ENCODE measurements at regions not wholly inside any gene's neighbourhood (a gene's known extent, or its start where the extent isn't known, plus 50 kb on each side); places are given as distances from the start of the nearest gene placed in this dataset.
"Not testable (repeated sequence)": the region's sequence is repeated elsewhere in the genome, so short reads cannot be mapped to it uniquely, and the experiment has no call there.

DNA sequence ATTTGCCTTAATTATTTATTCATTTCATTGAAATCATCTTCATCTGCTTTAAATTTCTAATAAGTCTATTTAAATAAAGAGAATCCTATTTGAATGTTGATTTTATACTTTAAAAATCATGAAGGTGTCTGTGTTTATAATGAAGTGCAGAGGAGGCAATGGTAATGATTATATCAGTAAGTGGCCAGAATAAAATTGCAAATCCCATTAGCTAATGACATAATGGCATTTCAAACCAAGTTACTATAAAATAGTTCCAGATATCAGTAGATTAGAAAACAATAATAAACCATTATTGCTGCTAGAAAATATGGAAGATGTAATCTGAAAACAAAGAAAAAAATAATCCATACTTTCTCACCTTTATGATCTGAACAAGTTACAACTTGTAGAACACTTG is 647.8 kb upstream of the KLHL1 start:
- DNase-seq, result no peak

DNA sequence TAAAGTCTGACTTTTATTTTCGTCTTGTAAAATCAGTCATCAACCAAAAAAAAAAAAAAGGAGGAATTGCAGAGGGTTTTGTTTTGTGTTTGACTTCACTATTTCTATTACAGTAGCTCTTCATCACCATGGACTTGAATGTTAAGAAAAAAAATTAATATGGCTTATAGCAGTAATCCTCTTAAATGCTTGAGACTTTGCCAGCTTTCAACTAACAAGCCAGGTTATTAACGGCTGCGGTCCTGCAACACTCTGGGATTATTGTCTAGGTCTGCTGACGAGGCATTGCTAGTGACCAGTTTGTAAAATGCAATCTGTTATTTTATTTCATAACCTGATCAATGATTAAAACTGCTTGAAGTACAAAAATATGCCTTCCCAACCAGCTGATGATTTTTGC is 647.2 kb upstream of the KLHL1 start:
- DNase-seq, result no peak

DNA sequence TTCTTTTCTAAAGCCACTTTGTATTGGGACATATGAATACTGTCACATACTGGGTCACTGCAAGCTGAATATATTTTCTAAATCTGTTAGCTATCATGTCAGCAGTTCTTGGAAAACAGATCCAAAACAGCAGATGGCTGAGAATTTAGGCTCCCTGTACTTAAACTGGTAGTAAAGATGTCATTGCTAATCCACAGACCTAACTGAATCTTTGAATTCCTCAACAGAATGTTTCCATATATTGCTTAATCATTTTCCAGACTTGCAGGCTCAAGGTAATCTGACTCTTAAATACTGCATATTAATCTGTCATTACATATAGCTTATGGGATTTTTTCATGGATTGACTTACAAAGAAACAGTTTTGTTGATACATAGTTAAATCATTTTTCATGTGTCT is 639.0 kb upstream of the KLHL1 start:
- DNase-seq, result no peak

DNA sequence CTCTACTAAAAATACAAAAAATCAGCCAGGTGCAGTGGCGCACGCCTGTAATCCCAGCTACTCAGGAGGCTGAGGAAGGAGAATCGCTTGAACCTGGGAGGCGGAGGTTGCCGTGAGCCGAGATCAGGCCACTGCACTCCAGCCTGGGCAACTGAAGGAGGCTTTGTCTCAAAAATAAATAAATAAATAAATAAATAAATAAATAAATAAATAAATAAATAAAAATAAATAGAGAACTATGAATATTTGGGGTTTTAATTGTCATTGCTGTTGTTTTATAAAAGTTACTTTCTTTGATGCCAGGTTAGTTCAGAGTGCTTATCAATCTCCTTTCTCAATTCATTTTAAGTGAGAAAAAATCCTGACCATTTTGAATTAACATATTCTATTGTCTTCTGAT is 638.2 kb upstream of the KLHL1 start:
- DNase-seq, result not testable (repeated sequence)

DNA sequence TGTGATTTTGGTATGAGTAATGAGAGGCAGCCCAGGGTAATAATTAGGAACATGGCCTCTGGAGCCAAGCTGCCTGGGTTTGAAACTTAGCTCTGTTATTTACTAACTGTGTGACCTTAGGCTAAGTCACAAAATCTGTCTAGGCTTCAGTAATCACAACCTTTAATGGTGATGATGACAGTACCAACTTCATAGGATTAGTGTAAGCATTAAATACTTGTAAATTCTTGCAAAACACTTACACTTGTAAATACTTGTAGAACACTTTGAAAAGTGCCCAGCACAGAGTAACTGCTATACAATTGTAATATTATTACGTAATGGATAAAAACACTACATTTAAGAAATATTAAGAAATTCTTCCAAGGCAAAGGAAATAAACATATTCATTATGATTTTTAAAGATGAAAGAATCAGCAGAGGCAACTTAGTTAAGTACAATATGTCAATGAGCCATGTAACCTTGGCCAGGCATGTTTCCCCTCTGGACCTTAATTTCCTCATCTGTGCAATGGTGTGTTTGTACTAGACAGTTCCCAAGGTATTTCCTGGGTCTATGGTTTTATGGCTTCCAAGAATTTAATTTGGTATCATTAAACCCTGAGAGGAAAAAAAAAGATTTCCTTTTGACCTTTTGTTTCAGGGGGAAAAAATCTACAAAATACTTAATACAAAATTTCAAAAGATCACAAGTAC is 628.5 kb upstream of the KLHL1 start:
- DNase-seq, result no peak

DNA sequence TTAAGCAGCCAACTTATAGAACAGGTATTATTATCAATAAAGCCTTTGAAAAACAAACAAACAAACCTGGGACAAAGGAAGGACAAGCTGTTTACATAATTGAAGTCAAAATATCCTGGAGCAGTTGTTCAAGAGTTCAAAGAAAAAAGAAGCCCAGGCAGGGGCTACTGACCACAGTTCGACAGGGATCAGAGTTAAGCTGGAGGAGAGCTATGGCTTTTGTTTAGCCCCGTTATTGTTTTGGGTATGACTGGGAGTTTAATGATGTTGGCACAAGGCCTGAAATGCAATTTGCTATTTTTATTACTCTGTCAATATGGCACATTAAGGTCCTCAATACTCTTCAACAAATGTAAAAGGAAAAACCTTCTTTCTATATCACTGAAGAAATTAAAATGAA is 624.4 kb upstream of the KLHL1 start:
- no peak for DNase-seq

DNA sequence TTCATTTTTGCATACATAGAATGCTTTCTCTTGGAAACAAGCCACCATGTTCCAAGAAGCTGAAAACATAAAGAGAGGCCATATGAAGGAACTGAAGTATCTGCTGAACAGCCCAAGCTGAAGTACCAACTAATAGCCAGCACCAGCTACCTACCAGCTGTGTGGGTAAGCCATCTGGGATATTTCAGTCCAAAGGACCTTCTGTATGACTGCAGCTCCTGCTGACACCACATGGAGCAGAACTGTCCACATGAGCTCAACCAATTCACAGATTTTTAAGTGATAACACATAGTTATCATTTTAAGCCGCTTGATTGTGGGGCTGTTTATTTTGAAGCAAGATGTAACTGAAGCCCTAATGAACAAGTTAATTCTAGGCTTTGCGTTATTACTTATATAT is 621.1 kb upstream of the KLHL1 start:
- DNase-seq, result no peak

DNA sequence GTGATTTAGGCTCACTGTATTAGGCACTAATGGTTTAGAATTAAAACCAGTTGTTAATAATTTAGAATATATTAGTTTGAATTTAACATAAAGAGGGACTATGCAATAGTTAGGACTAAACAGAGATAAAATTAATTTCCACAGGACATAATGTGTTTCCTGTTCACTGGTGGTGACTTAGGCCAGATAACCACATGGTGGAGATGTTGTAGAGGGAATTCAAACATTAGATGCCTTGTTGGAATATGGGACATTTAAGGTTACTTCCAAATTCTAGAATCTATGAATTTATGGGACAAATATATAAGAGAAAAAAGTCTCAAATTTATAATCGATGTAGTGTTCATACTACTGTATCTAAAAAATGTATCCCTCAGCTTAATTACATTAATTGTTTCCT is 615.5 kb upstream of the KLHL1 start:
- DNase-seq, result no peak

DNA sequence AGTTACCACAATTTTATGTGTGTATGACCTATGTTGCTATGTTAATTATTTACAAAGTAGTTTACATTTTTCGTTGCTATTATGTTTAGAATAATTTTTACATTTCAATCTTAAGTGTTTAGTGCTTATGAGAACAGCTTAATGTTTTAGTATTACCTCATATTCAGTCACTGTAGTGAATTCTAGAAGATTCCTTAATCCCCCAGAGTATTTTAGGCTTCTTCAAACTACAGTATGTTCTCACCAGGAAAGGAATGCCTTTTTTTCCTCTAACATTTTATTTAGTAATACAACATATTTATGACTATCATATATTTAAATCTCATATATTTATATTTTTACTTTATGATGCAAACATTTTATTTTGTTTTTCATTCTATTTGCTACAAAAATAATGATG is 612.1 kb upstream of the KLHL1 start:
- DNase-seq, result no peak

DNA sequence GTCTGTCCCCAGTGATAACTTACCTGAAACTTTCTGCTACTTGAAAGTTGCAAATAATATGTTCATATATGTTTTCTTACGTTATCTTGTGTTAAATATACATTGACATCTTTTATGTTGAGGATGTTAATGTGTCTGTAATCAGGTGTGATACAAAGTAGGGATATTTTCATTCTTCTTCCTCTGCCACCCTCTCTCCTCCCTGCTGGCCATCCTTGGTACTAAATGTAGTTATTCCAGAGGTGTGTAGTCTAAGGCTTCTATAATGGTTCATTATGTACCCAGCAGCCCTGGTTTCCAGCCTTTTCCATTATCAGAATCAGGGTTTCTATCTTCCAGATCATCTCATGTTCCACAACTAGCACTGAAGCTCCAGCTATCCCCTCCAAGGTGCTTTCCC is 606.7 kb upstream of the KLHL1 start:
- DNase-seq, result no peak

DNA sequence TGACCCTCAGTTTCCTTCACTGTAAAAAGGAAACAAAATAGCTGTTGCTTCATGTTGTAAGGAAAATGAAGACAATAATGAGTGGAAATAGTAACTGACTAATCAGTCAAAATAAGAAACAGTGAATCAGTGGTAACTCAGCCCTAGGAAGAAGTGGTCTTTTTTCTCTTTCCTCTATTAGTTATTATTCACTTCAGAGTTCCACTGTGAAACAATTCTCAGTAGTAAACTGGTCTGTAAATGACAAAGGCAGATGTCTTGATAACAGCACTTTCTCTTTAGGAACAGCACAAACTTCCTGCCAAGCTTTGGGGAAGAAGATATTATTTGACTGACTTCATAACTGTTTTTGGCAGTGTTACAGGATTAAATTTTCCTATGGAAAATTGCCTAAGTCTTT is 600.5 kb upstream of the KLHL1 start:
- DNase-seq, result no peak

DNA sequence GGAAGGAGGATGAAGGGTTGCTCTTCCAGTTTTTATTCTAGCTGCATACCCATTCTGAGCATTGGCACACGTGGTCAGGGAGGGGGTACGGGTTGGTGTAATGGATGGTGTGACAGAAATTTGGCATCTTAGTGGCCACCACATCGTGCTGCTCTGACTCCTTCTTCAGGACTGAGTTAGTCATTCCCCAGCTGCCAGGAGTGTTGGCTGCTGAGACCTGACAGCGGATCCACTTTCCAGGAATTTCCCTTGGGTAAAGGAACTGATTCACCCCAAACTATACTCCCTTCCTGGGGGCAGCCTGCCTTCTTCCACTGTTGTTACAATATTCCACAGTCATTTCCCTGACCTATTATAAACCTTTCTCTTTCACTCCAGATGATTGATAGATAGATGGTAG is 595.5 kb upstream of the KLHL1 start:
- DNase-seq, result no peak

DNA sequence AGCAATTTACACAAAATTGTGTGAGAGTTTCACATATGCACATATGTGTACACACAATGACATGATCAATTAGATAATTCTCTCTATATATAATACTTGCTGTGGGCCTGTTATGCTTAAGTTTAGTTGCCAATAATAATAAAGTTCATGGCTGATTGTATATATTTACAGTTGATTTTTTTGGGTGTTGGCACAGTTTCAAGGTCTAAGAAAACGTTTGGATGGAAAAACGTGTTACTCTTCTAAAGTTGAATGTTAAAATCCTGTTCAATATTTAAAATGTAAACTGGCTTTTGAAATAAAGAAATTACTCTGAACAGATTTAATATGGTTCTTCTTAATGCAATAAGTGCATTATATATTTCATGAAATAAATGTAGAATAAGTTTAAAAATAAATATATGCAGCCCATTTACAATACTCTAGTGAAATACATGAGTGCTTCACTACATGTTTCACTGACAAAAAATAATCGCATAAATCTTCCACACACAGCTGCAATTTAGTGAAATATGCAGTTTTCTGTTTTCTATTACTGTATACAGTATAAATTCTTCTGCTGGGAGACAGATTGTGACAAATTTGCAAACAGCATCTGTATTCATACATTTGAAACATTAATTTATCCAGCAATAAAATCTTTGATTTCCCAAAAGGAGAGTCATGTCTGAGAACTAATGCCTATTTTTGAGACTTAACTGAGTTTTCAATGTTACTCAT is 586.9 kb upstream of the KLHL1 start:
- no peak for DNase-seq

DNA sequence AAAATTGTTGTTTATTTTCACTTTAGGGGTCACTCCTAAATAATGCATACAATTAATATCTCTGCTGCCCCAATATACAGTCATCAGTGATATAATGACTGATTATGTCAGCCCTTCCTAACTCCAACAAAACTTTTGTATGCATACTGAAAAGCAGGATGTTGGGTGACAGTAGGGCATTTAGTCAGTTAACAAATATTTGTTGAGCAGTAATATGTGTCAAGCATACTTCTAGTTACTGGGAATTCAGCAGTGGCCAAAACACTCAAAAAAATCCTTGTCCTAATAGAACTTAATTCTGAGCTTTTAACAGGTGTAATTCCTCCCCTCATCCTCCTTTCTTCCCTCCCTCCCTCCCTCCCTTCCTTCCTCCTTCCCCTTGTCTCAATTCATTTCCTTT is 560.7 kb upstream of the KLHL1 start:
- DNase-seq, result no peak

DNA sequence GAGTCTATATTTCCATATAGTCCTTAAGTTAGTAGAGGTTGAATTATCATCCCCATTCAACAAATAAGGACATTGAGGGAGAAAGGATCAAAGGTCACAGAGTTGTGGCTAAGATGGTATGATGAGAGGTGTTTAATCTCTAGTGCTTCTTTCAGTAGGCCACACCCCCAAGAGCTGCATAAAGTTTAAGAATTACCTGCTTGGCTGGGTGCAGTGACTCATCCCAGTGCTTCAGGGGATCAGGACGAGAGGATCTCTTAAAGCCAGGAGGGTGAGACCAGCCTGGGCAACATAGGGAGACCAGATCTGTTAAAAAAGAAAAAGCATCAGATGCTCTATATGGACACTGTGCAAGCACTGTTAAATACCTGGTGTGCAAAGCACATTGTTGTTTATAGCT is 560.0 kb upstream of the KLHL1 start:
- no peak for DNase-seq

DNA sequence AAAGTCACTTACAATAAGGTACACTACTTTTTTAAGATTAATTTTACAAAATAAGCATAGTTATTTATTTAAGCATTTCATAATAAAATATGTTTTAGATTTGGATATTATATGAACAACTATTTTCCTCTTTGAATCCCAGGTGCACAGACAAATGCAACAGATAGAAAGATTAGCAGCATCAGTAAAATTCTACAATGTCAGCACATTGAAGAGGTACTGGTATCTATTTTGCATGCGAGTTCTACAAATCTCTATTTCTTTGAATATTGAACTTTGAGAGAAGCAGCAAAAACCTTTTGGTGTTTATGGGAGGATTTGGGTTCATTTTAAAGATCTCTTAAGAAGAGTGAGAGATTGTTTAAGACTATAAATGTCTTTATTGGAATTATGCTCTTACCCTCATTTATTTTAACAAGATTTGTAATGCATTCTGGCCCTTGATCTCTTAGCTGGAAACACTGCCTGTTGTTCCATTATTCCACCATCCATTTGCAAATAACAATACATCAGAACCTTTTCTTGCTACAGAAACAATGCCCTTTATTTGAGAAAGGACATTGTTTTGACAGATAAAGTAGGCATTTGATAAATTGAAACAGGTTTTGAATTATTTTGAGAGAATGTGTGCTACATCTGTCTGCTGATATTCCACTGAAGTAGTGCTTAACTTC is 558.8 kb upstream of the KLHL1 start:
- no peak for DNase-seq

DNA sequence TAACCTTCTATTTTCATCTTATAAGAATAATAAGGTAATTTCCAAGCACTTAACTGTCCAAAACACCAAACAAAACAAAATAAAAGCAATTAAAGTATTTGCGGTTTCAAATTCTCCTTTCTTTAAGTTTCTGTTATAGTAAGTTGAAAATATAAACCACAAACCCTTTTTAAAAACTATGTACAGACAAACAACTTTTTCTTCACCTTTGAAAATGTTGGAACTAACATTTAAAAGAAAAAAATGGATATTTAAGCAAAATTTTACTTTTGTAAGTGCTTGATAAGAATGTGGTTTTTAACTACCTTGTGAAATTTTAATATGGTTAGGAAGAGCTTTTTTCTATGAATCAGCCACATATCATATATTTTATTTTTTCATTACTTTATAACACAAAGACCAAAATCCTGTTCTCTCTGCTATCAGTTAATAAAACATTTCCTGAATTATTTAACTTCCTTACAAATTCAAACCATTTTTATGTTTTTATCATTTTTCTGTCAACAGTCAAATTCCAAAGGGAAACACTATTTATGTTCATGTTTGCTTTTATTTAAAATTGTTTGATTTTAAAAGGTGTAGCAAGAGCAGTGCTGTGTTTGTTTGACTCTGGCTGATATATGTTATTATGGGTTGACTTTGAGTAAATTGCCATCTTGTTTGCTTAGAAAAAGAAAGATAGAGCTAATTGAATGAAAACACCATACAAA is 554.1 kb upstream of the KLHL1 start:
- no peak for DNase-seq

DNA sequence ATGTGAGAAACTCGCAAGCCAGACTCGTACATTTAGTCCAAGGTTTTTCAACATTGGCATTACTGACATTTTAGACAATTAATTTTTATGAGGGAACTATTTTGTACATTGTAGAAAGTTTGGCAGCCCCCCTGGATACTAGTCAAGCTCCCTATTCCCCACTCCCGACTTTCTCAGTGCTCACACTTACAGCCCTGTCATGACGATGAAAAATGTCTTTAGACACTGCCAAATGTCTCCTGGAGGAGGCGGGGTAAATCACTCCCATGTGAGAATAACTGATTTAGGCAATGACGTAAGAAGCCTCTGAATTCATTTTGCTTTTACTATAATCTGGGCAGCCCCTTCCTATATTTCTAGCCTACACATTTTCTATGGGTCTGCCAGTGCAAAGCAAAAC is 535.8 kb upstream of the KLHL1 start:
- no peak for DNase-seq

DNA sequence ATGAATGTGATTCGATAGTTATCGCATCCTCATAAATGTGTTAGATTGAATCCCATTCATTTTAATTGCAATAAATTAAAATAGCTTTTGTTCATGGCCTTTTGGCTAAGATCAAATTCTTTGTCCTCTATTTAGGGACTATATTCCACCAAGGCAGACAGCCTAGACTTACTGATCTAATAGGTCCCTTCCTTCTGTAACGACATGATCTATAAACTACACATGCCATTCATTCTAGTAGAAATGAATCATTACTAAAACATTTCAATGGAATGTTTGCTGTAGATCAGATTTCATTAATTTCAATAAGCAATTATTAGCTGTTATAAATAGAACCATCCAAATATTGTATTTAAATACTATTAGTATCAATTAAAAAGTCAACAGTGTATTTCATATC is 526.6 kb upstream of the KLHL1 start:
- DNase-seq, result no peak

DNA sequence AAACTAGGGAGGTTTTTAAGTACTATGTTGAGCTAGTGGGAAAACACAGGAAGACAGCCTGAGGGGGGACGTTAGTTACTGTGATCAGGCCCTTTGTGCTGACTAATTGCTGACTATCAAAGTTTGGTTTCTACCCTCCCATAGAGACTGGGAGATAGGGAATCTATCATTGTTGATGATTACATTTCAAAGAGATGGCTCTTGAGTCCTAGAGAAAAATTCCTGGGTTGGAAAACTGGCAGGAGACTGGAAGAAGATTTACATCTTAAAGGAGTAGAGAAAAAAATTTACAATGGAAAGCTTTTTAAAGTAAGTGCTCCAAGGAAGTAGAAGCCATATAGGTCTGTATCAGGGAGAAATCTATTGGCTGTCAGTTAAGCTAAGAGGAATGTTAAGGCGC is 522.0 kb upstream of the KLHL1 start:
- DNase-seq, result no peak

DNA sequence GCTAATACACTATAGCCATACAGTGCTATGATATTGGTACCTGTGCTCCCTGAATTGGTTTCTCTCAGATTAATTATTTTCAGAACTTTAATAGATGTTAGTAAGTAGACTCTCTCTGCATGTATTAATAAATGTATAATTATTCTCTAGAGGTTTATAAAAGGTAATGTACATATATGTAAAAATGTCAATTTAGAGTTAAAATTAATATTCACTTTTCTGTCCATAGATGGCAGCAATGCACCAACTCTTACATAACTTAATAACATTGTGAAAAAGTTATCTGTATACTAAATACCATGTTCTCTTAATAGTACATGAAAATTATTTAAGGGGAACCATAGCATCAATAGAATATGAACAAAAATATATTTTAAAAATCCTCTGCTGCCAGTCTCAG is 515.0 kb upstream of the KLHL1 start:
- DNase-seq, result no peak

DNA sequence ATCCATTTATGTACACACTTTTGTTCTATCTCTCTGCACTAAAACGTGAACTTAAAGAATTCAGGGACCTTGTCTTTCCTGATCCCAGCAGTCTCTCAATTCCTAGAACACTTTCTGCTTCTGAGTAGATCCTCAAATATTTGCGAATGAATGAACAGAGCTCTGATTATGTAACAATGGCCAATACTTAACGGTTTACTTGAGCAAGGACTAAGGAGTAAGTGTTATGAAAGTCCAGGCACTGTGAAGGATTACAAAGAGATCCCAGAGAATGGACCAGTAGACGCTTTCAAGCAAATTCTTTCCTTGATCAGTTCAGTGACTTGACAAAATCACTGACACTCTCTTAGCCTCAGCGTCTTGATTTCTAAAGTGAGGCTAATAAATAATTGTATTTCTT is 514.5 kb upstream of the KLHL1 start:
- no peak for DNase-seq

DNA sequence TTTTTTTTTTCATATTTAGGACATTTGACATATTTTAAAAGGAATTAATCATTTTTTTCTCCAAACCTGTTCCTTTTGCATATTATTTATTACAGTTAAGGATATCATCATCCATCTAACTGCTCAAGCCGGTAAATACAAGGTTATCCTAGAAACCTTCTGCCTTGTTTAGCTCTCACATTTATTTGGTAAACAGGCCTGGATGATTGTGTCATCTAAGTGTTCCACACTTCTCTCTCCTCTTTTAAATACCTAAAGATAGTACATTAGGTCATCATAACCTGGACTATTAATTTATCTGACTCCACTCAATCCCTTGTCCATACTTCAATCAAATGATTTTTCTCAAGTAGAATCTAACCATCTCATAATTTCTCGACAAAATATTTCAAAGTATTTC is 511.7 kb upstream of the KLHL1 start:
- no peak for DNase-seq

DNA sequence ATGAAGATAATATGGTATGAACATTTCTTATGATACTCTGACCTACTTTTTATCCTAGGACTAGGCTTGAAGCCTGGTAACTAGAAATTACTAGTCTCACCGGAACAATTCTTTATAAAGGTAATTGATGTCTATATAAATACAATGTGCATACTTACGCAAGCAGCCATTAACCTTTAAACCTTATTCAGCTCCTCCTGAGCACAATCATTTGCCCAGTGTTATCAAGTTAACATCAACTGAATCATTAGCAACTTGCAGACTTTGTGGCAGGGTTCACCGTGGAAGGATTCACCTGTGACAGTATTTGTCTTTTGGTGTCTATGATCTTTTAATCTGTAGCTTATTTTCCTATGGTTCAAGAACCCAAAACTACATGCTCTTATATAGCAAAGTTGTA is 508.6 kb upstream of the KLHL1 start:
- DNase-seq, result no peak

Measured in HCEC 1CT (cell line).